IMR-90 (cell line): ENCODE measurements at regions not wholly inside any gene's neighbourhood (a gene's known extent, or its start where the extent isn't known, plus 50 kb on each side); places are given as distances from the start of the nearest gene placed in this dataset.

Experiments
- ATAC-seq: fragments of 200-7000 bp; cut with Tn5 transposase; 2 replicates; pipeline ENCODE4 v1.9.1; 2020; ENCODE audit warnings: low read depth, mild to moderate bottlenecking, moderate library complexity
- BruUV-seq: library from RNA; stranded (reverse); fragments of 400-500 nt; replicated peaks from 2 replicates; lab custom pipeline; 2021; lab: Mats Ljungman, UMichigan
- CTCF ChIA-PET: fragments of 300-600 bp; formaldehyde crosslinking; extraction: SDS; loops from one replicate; lab custom pipeline; 2021; ENCODE audit warnings: antibody characterized with exemption; lab: Yijun Ruan, JAX
- POLR2A ChIA-PET: fragments of 300-600 bp; sonication (Branson Sonifier 250); formaldehyde crosslinking; loops from one replicate; lab custom pipeline; 2022; ENCODE audit warnings: antibody characterized with exemption; ENCODE audit not compliant: unreplicated experiment; lab: Charles Lee
- DNase-seq: peaks from one replicate; pipeline ENCODE4 v3.0.0; 2013
- H2AFZ ChIP-seq: replicated peaks from 2 replicates; pipeline ENCODE3; 2013; ENCODE audit warnings: low read length, mild to moderate bottlenecking; ENCODE audit not compliant: poor library complexity
- H2AK5ac ChIP-seq: 2 replicates; pipeline ENCODE4 v1.6.1; 2013; ENCODE audit warnings: low read depth, low read length, inconsistent platforms
- H2AK9ac ChIP-seq: replicated peaks from 2 replicates; pipeline ENCODE3; 2013; ENCODE audit warnings: mild to moderate bottlenecking, low read depth, low read length, moderate library complexity; ENCODE audit not compliant: poor library complexity
- H2BK120ac ChIP-seq: 2 replicates; pipeline ENCODE4 v1.6.1; 2013; ENCODE audit warnings: low read depth, low read length, inconsistent platforms
- H2BK15ac ChIP-seq: 3 replicates; pipeline ENCODE4 v1.6.1; 2013; ENCODE audit warnings: low read depth, low read length, inconsistent platforms
- H2BK20ac ChIP-seq: 2 replicates; pipeline ENCODE4 v1.6.1; 2013; ENCODE audit warnings: low read depth, mild to moderate bottlenecking, inconsistent platforms, low read length, moderate library complexity
- H2BK5ac ChIP-seq: 2 replicates; pipeline ENCODE4 v1.6.1; 2013; ENCODE audit warnings: mild to moderate bottlenecking, low read depth, low read length, inconsistent platforms; ENCODE audit not compliant: poor library complexity, severe bottlenecking
- H3K14ac ChIP-seq: replicated peaks from 2 replicates; pipeline ENCODE4 v1.6.1; 2013; ENCODE audit warnings: low read depth, low read length, inconsistent platforms
- H3K18ac ChIP-seq: 2 replicates; pipeline ENCODE4 v1.6.1; 2013; ENCODE audit warnings: low read depth, low read length, control low read depth
- H3K23ac ChIP-seq: 2 replicates; pipeline ENCODE4 v1.6.1; 2013; ENCODE audit warnings: low read depth, low read length, inconsistent platforms
- H3K27ac ChIP-seq: 2 replicates; pipeline ENCODE4 v1.5.1; 2013; ENCODE audit warnings: mild to moderate bottlenecking, control low read depth, low read length; ENCODE audit not compliant: insufficient read depth
- H3K27me3 ChIP-seq: 2 replicates; pipeline ENCODE4 v1.6.1; 2013; ENCODE audit warnings: low read length; ENCODE audit not compliant: control insufficient read depth, insufficient read depth
- H3K36me3 ChIP-seq: 2 replicates; pipeline ENCODE4 v1.6.1; 2013; ENCODE audit warnings: low read length, mixed read lengths; ENCODE audit not compliant: control insufficient read depth, insufficient read depth
- H3K4ac ChIP-seq: 2 replicates; pipeline ENCODE4 v1.6.1; 2013; ENCODE audit warnings: low read depth, low read length, inconsistent platforms
- H3K4me1 ChIP-seq: 2 replicates; pipeline ENCODE4 v1.6.1; 2013; ENCODE audit warnings: low read length, mixed read lengths; ENCODE audit not compliant: control insufficient read depth, insufficient read depth
- H3K4me2 ChIP-seq: 2 replicates; pipeline ENCODE4 v1.6.1; 2013; ENCODE audit warnings: low read depth, mild to moderate bottlenecking, control low read depth, low read length, moderate library complexity
- H3K4me3 ChIP-seq: 2 replicates; pipeline ENCODE4 v1.5.1; 2013; ENCODE audit warnings: low read depth, mild to moderate bottlenecking, control low read depth, low read length, moderate library complexity; ENCODE audit not compliant: insufficient read depth
- H3K56ac ChIP-seq: 2 replicates; pipeline ENCODE4 v1.6.1; 2013; ENCODE audit warnings: low read length, inconsistent platforms; ENCODE audit not compliant: insufficient read depth; ENCODE audit errors: extremely low read depth
- H3K79me1 ChIP-seq, 2 experiments: 2 replicates each; pipeline ENCODE4 v1.6.1; 2013; ENCODE audit warnings: low read length in 2 of 2, inconsistent platforms in 1 of 2, low read depth in 1 of 2
- H3K9ac ChIP-seq: 2 replicates; pipeline ENCODE4 v1.6.1; 2013; ENCODE audit warnings: low read depth, low read length, control low read depth
- H3K9me1 ChIP-seq: 2 replicates; pipeline ENCODE4 v1.6.1; 2013; ENCODE audit warnings: low read length, inconsistent platforms; ENCODE audit not compliant: insufficient read depth
- H3K9me3 ChIP-seq: 2 replicates; pipeline ENCODE4 v1.6.1; 2013; ENCODE audit warnings: low read length; ENCODE audit not compliant: control insufficient read depth, insufficient read depth
- H4K20me1 ChIP-seq: 2 replicates; pipeline ENCODE4 v1.6.1; 2013; ENCODE audit warnings: low read length, inconsistent platforms; ENCODE audit not compliant: insufficient read depth
- H4K5ac ChIP-seq: 2 replicates; pipeline ENCODE4 v1.6.1; 2013; ENCODE audit warnings: mild to moderate bottlenecking, low read depth, low read length, control low read depth
- H4K8ac ChIP-seq, 2 experiments: 2 replicates each; pipeline ENCODE4 v1.6.1; 2013; ENCODE audit warnings: low read depth in 2 of 2, low read length in 2 of 2, control low read depth in 1 of 2, inconsistent platforms in 1 of 2
- H4K91ac ChIP-seq: 2 replicates; pipeline ENCODE4 v1.6.1; 2013; ENCODE audit warnings: low read depth, low read length, inconsistent platforms; ENCODE audit not compliant: insufficient read depth
- BHLHE40 ChIP-seq: fragments of 150-350 bp; IDR thresholded peaks from 2 replicates; pipeline ENCODE4 v1.6.1; 2016; ENCODE audit warnings: mild to moderate bottlenecking, low read depth, low read length
- CEBPB ChIP-seq: IDR thresholded peaks from 2 replicates; pipeline ENCODE4 v1.6.1; 2012; ENCODE audit warnings: low read depth, low read length, improper control_type of control experiment
- CHD1 ChIP-seq: IDR thresholded peaks from 2 replicates; pipeline ENCODE4 v1.6.1; 2012; ENCODE audit warnings: low read depth, low read length, improper control_type of control experiment
- CTCF ChIP-seq: conservative IDR thresholded peaks from 2 replicates; pipeline ENCODE4 v1.5.1; 2012; ENCODE audit warnings: mild to moderate bottlenecking, low read depth, low read length, improper control_type of control experiment
- ELK1 ChIP-seq: fragments of 150-350 bp; IDR thresholded peaks from 2 replicates; pipeline ENCODE4 v1.6.1; 2016; ENCODE audit warnings: low read depth, mild to moderate bottlenecking, low read length, moderate library complexity, borderline replicate concordance
- FOS ChIP-seq: fragments of 150-350 bp; IDR thresholded peaks from 2 replicates; pipeline ENCODE4 v1.6.1; 2016; ENCODE audit warnings: low read depth, low read length
- MAFK ChIP-seq: IDR thresholded peaks from 2 replicates; pipeline ENCODE4 v1.6.1; 2012; ENCODE audit warnings: low read depth, low read length, improper control_type of control experiment
- MAZ ChIP-seq: IDR thresholded peaks from 2 replicates; pipeline ENCODE4 v1.6.1; 2012; ENCODE audit warnings: low read depth, mild to moderate bottlenecking, low read length, improper control_type of control experiment, moderate library complexity, borderline replicate concordance
- MXI1 ChIP-seq: IDR thresholded peaks from 2 replicates; pipeline ENCODE4 v1.6.1; 2012; ENCODE audit warnings: low read depth, mild to moderate bottlenecking, low read length, moderate library complexity, borderline replicate concordance
- NFE2L2 ChIP-seq: fragments of 150-350 bp; IDR thresholded peaks from 2 replicates; pipeline ENCODE4 v1.6.1; 2016; ENCODE audit warnings: low read depth, mild to moderate bottlenecking, low read length
- POLR2A ChIP-seq: IDR thresholded peaks from 2 replicates; pipeline ENCODE4 v1.6.1; 2012; ENCODE audit warnings: mild to moderate bottlenecking, low read depth, low read length
- RAD21 ChIP-seq: IDR thresholded peaks from 2 replicates; pipeline ENCODE4 v1.6.1; 2012; ENCODE audit warnings: low read length, improper control_type of control experiment
- RCOR1 ChIP-seq: IDR thresholded peaks from 2 replicates; pipeline ENCODE4 v1.6.1; 2012; ENCODE audit warnings: mild to moderate bottlenecking, low read length, improper control_type of control experiment; ENCODE audit not compliant: insufficient replicate concordance
- RFX5 ChIP-seq: IDR thresholded peaks from 2 replicates; pipeline ENCODE4 v1.8.0; 2012; ENCODE audit warnings: low read depth, mild to moderate bottlenecking, low read length, moderate library complexity
- SMC3 ChIP-seq: fragments of 150-350 bp; IDR thresholded peaks from 2 replicates; pipeline ENCODE4 v1.6.1; 2016; ENCODE audit warnings: low read depth, mild to moderate bottlenecking, antibody characterized with exemption, low read length, moderate library complexity
- USF2 ChIP-seq: fragments of 150-350 bp; IDR thresholded peaks from 2 replicates; pipeline ENCODE4 v1.6.1; 2017; ENCODE audit warnings: mild to moderate bottlenecking, antibody characterized with exemption, low read length, low read depth
- WGBS, 2 experiments: methylation state at CpG; one replicate each; pipeline versions ENCODE4 v1.1.5 to v1.1.7; 2013; ENCODE audit warnings: missing lambda C conversion rate in 2 of 2; ENCODE audit not compliant: insufficient read length in 1 of 2; ENCODE audit errors: extremely low coverage in 2 of 2; 5-methylcytosine and 5-hydroxymethylcytosine counted together
- dilution Hi-C: fragments of 300-500 bp; cut with HindIII; formaldehyde crosslinking; loops from one replicate; pipeline ENCODE4 v1.14.3; 2018; ENCODE audit warnings: low sequenced_read_pairs; ENCODE audit not compliant: unreplicated experiment
- in situ Hi-C: fragments of 300-500 bp; cut with MboI; formaldehyde crosslinking; loops from 3 replicates; pipeline ENCODE4 v1.14.3; 2019; ENCODE audit warnings: low sequenced_read_pairs, inconsistent platforms, mixed read lengths
- intact Hi-C: fragments of 100-400 bp; cut with micrococcal nuclease; formaldehyde crosslinking; loops from 2 replicates; pipeline ENCODE4 v1.10.0; 2022

GRCh38 chr1:242634732-242635131, 110.2 kb upstream of the PLD5 start:
- ATAC-seq (no peak), DNase-seq (no peak)
- Histone ChIP-seq H2BK120ac (no peak overlapping the region), H3K4ac (no peak overlapping the region), H3K9ac (no peak overlapping the region), H2BK20ac (no peak overlapping the region), H3K36me3 (no peaks in the 10 kb centered on the region), H2AFZ (no peak overlapping the region), H2AK9ac (no peak overlapping the region), H3K4me2 (no peak overlapping the region), H3K23ac (no peak overlapping the region), H4K91ac (no peak overlapping the region), H3K56ac (no peak overlapping the region), H2BK5ac (no peak overlapping the region), H2AK5ac (no peak overlapping the region), H3K79me1 (no peaks in the 10 kb centered on the region), H4K8ac (no peak overlapping the region), H4K5ac (no peak overlapping the region), H3K4me1 (no peaks in the 10 kb centered on the region), H3K18ac (no peak overlapping the region), H3K14ac (no peak overlapping the region), H2BK15ac (no peak overlapping the region), H3K27me3 (no peaks in the 10 kb centered on the region), H3K9me3 (peaks cover 19% of the 10 kb centered on the region), H3K9me1 (no peaks in the 10 kb centered on the region), H4K20me1 (no peaks in the 10 kb centered on the region), H3K27ac (no peak overlapping the region), H3K4me3 (no peak overlapping the region)
- POLR2A ChIA-PET: no interaction called here
- CTCF ChIA-PET: no interaction called here
- intact Hi-C loops (no loop called here), in situ Hi-C loops (no loop called here), dilution Hi-C loops (no loop called here)
- BruUV-seq: no TSS peak
- WGBS, 2 experiments: no CpG with 5 or more reads among the region's 5 CpGs
- TF ChIP-seq CHD1: no peak
- no peak for TF ChIP-seq CTCF
- no peak for TF ChIP-seq RAD21
- no peak for TF ChIP-seq RCOR1
- TF ChIP-seq SMC3: no peak
- no peak for TF ChIP-seq MAZ
- TF ChIP-seq ELK1: no peak
- TF ChIP-seq CEBPB: no peak
- no peak for TF ChIP-seq RFX5
- TF ChIP-seq NFE2L2: no peak
- no peak for TF ChIP-seq POLR2A
- TF ChIP-seq FOS: no peak
- TF ChIP-seq MAFK: no peak
- TF ChIP-seq MXI1: no peak
- no peak for TF ChIP-seq BHLHE40
- TF ChIP-seq USF2: no peak
